Gastrocnemius medialis (tissue), 4 donors: ENCODE measurements at regions not wholly inside any gene's neighbourhood (a gene's known extent, or its start where the extent isn't known, plus 50 kb on each side); places are given as distances from the start of the nearest gene placed in this dataset.
"Not testable (repeated sequence)": the region's sequence is repeated elsewhere in the genome, so short reads cannot be mapped to it uniquely, and the experiment has no call there.

Experiments
- CTCF ChIP-seq, 5 experiments: fragments of 450-650 bp in 3 of 5; fragments of 200-600 bp in 2 of 5; sonication (generic) in 2 of 5; IDR thresholded peaks in 4 of 5; conservative IDR thresholded peaks in 1 of 5; 1 replicate in 4 of 5; 2 replicates in 1 of 5; pipeline ENCODE4 v1.5.1; 2016 to 2019; ENCODE audit warnings: antibody characterized with exemption in 5 of 5, mild to moderate bottlenecking in 3 of 5, moderate library complexity in 3 of 5
- POLR2A ChIP-seq, 2 donors: fragments of 450-650 bp; IDR thresholded peaks; one replicate each; pipeline ENCODE4 v1.6.1; 2017; ENCODE audit warnings: antibody characterized with exemption in 2 of 2, mild to moderate bottlenecking in 2 of 2, moderate library complexity in 2 of 2

GRCh38 chr22:47488131-47488530 is 725.7 kb downstream of the TBC1D22A start:
- TF ChIP-seq CTCF (IDR thresholded peaks at IDR 0.05 in 4 of 5, conservative IDR thresholded peaks at IDR 0.05 in 1 of 5); POLR2A (IDR thresholded peaks at IDR 0.05): not testable (repeated sequence)
